ENCODE measurements at regions not wholly inside any gene's neighbourhood (a gene's known extent, or its start where the extent isn't known, plus 50 kb on each side); places are given as distances from the start of the nearest gene placed in this dataset.

- TF ChIP-seq CTCF (conservative IDR thresholded peaks at IDR 0.05; ENCODE audit: low read length) = no peak
- TF ChIP-seq EZH2phosphoT487 (IDR thresholded peaks at IDR 0.05; ENCODE audit: borderline replicate concordance, low read depth, low read length) = no peak
Observed at GRCh38 chr20:60246751-60247150, 288.5 kb downstream of the CDH26 start.

Measured in OCI-LY7 (cell line).